GM21381 (cell line): ENCODE measurements at regions not wholly inside any gene's neighbourhood (a gene's known extent, or its start where the extent isn't known, plus 50 kb on each side); places are given as distances from the start of the nearest gene placed in this dataset.

Experiments used
- ATAC-seq: cut with Tn5 transposase; IDR thresholded peaks from one replicate; pipeline ENCODE4 v1.9.1; 2021; ENCODE audit warnings: mild to moderate bottlenecking, moderate library complexity; ENCODE audit not compliant: unreplicated experiment

DNA sequence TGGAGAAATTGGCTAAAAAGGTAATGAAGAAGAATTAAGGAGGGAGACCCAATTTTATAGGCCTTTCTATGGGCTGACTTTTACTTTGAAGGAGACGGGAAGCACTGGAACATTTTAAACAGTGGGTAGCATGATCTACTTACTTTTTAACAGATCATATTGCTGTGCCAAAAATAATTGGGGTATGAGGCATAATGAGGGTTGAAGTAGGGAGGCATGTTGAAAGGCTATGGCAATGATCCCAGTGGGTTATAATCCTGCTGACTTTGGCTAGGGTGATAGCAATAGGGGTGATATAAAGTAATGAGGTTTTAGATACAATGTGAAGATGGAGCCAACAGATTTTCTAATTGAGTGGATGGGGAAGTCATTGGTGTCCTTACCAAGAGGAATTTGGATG is 73.2 kb downstream of the GPR37 start:
- ATAC-seq, result no peak

DNA sequence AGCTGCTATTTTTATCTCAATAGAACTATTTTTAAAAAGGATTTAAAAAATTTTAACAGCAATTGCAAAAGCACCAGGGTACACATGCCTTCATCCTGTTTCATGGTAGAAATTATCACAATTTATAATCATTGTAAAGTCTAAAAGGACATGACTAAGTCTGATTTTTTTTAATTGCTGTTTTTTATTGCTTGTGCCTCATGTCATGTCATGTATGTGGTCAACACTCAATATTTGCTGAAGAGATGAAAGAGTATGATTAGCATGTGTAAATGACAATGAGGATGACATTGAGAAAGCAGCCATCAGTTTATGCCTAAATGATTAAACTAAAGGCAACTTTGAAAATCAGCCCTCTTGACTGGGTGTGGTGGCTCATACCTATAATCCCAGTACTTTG is 74.8 kb downstream of the GPR37 start:
- ATAC-seq, result no peak

DNA sequence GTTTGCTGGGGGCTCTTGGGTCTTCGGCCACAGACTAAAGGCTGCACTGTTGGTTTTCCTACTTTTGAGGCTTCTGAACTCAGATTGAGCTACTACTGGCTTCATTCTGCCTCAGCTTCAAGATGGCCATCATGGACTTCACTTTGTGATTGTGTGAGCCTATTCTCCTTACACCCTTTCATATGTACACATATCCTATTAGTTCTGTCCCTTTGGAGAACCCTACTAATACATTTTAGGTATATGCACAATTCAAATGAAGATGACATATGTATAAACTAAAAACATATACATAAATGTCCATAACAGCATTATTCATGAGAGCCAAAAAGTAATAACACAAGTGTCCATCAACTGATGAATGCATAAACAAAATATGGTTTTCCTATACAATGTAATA is 75.7 kb downstream of the GPR37 start:
- no peak for ATAC-seq

DNA sequence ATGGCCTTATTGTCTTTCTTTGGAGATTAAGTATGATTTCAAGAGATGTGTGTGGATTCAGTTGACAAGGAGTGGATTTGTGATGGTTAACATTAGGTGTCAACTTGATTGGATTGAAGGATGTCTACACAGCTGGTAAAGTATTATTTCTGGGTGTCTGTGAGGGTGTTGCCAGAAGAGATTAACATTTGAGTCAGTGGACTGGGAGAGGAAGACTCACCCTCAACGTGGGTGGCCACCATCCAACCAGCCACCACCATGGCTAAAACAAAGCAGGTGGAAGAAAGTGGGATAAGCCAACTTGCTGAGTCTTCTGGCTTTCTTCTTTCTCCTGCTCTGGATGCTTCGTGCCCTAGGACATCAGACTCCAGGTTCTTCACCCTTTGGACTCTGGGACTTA is 76.1 kb downstream of the GPR37 start:
- ATAC-seq, result no peak

DNA sequence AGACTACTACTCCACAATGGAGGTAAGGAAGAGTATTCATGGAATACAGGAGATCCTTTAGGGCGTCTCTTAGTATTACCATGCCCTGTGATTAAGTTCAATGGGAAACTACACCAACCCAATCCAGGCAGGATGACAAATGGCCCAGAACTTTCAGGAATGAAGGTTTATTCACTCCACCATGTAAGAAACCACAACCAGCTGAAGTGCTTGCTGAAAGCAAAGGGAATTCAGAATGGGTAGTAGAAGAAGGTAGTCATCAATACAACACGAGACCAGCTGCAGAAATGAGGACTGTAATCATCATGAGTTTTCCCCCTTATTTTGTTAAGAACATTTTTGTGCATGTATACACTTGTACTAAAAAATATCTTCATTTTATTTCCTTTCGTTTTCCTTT is 76.6 kb downstream of the GPR37 start:
- no peak for ATAC-seq

DNA sequence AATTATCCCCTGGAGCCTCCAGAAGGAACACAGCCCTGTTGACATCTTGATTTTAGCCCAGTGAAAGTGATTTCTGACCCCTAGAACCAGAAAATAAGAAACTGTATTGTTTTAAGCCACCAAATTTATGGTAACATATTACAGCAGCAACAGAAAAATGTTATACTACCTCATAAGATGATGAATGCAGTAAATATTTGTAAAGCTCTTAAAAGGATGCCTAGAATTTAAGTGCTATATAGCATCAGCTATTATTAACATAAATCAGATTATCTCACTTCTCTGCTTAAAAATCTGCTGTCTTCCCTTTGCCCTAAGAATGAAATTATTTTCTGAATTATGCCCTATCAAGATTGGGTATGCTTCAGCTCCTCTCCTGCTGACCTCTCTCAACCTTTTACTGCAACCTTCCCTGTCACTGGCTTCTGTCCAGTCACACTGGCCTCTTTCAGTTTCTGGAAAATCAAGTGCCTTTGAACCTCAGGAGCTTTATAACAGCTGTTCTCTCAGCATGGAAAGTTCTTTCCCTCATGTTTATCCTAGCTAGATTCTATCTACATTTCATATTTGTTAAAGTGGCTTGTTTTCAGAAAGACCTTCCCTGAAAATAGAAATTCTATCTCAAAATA is 78.9 kb downstream of the GPR37 start:
- ATAC-seq, result no peak

DNA sequence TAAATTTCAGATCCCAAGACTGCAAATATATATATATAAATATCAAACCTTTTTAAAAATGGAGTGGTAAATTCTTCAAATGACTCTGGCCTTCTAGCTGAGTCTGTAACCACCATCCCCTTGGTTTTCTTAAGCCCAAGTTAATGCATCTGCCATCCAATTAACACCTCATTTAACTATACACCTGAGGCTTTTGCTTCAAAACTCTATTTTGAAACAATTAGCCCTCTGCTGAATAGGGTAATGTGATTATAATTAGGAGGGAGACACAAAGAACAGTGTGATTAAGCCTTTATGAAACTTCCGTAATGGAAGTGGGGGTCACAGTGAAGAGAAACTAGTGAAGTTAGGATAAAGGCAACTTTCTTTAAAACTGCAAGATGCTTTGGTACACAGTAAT is 83.6 kb downstream of the GPR37 start:
- no peak for ATAC-seq

DNA sequence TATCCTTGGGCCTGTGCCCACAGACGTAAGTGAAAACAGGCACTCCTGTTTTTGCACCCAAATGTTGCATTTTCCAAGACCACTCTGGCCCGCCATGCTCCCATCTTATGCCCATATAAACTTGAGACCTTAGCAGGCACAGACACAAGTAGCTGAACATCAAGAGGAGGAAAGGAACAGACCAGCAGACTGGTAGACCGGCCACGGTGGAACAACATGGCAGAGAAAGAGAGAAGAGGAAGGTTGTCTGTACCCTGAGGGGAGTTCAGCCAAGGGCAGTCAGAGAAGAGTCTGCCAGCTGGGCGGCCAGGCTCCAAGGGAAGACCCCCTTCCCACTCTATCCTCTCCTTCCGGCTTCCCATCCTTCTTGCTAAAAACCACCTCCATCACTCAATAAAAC is 85.3 kb downstream of the GPR37 start:
- no peak for ATAC-seq

DNA sequence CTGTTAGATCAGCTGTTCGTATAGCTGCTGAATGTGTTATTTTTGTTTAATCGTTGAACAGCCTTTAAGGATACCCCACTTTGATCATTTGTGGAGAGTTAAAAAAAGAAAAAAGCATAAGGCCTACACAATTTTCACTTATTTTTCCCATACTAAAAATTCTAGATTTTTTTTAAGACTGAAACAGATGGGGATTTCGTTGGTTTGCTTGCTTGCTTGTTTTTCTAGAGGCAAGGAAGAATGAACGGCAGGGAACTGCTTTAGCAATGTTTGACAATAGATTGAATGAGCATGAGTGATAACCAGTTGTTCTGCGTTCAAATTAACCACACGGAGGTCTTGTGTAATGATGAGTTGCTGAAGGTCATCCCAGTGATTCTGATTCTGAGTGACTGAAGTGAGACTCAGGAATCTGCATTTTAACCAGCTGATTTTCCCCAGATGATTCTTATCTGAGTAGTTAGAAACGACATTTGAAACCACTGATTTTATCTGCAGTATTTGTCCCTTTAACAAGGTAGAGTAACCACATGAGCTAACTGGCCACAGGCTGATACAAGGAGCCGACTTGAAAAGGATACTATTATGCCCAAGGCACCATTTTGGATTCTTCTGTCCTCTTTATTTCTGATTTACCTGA is 85.9 kb downstream of the GPR37 start:
- no peak for ATAC-seq

DNA sequence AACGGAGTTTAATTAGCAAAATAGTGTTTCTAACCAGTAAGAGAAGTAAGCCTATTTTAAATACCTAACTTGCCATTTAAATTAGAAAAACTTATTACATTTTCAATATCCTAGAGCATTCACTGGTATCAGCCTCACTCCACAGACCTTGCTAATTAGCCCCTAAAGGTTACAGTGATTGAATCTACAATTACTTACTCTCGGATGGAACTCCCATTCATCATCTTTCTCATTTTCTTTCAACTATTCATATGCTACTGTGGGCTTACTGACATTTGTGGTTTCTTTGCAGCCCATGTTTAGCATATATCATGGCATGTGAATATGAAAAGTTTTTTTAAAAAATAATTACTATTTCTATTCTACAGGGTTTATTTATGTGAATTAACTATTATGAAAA is 86.4 kb downstream of the GPR37 start:
- no peak for ATAC-seq

DNA sequence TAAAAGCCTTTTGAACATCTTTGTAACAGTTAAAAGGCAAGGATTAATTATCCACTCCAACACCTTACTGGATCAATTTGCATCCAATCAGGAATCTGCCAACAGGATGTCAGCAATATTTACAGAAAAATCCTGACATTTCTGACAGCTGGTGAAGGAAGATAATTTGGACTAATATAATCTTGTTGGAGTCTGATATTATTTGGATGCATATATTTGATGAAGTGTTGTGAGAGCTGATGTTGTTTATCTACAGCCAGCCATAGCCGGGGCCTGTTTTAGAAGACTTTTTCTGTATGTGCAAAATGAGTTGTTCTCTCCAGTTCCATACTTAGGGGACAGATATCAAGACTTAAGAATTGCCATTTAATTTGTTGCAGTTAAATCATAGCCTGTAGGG is 91.1 kb downstream of the GPR37 start:
- no peak for ATAC-seq

DNA sequence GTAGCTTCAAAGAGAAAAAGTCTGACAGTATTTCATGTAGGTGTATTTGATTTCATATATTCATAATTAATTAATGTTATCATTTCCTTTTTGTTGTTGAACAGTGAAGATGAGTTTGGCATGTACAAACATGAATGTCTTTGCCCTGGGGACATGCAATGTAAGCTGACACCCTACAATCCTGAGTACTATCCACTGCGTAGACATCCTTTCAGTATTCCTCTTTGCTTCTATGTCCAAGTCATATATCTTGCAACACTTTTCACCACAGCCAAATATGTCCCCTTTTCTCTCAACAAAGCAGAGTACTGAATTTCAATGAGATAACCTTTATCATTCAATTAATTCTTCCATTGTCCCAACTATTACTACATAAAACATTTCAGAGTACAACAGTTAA is 93.6 kb downstream of the GPR37 start:
- no peak for ATAC-seq

DNA sequence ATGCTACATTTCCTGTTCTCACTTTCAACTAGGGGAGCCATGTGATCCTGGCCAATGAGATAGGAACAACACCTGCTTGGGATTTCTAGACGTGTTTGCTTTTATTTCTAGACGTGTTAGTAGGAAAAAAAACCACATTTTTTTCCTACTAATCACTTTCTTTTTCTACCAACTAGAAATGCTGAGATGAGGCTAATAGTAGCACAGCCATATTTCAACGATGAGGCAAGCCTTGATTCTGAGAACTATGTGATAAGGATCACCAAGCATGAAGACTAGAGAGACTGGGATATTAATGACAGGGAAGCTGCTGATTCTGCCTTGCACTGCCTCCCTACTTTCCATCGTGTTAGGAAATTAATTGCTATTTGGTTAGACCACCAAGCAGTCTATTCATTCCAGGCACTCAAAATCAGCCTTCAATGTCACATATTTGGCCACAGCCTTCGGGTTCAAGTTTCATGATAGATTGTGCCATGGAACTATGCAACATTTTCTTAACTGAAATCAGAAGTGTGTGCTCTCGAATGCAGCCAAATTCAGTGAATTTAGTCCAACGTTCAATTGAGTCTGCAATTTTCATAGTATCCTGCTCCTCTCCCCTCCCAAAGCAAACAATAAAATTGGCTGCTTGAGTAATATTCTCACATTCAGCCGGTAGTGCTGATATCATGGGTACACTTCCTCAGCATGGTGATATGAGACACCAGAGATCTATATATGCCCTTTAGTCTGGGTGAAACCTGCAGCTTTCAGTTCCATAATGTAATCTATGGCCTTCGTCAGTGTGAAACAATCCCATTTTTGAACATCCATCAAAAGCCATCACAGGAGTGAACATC is 98.1 kb downstream of the GPR37 start:
- no peak for ATAC-seq

DNA sequence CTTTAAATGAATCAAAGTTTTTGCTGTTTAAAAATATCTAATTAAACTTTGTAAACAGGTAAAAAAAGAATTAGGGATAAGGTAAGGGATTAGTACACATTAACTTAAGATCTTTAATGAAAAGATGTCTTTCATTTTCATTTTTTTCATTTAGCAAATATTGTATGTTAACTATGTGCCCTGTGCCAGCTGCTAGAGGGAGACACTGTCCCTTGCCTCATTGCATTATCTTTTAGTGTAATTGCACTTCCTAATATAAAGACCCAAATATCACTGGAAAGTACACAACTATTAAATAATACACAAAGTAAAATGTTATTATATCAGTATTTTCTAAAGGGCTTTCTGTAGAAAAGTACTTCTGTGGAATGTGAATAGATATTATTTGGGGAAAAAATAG is 102.7 kb downstream of the GPR37 start:
- no peak for ATAC-seq

DNA sequence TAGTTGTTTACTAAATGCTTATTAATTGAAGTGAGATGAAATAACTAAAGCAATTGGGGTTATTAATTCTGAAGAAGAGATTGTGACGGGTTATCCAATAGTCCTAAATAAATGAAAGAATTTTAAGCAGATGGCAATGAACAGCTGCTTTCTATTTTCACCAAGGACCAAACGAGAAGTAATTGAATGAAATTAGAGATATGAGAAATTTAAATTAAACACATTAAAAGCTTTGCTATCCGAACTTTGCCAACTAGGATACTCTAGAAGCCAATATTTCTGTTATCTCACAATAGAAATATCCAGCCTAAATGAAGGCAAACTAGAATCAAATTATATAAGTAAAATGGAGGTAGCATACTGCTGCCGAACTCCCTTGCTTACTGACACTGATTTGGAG is 103.2 kb downstream of the GPR37 start:
- ATAC-seq, result no peak

DNA sequence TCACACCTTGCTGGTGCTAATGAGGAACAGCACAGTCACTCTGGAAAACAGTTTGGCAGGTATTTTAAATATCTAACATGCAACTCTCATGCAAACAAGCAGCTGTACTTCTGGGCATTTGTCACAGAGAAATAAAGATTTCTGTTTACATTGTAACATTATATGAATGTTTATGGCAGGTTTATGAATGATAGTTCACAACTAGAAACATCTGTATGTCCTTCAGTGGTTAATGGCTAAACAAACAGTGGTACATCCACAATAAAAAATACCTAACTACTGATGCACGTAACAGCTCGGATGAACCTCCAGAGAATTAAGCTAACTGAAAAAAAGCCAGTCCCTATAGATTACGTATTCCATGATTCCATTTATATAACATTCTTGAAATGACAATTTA is 109.6 kb downstream of the GPR37 start:
- ATAC-seq, result no peak

DNA sequence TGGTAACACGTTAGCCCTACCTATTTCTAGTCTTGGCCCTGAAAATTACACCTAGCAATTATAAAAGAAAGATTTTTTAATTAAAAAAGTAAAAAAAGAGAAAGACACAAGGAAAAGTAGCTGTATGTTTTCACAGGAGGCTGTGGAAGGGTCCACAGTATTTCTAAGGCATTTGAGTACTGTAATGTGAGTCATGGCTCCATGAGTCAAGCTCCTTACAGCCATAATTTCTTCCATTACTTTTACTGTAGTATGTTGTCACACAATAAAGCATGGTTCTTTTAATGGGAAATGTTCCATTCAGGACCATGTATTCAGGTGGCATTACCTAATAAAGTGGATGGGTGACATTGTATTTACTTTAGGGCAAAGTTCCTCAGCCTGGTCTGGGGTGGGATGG is 113.4 kb downstream of the GPR37 start:
- ATAC-seq, result no peak

DNA sequence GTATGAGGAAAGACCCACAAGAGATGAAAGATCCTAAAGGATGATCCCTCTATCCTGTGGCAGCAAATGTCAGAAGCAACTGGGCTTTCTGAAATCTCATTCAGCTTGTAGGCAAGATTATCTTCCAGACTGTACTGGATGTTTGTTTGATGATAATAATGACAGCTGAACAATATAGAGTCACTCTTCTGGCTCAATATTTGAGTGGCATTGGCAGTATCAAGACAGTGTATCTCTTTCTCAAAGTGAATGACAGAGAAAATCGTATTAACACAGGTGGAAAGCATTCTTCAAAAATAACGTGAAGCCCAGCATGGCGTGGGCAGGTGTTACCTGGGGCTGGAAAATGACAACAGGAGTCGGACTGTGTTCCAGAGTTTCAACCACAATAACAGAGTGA is 114.5 kb downstream of the GPR37 start:
- ATAC-seq, result no peak

DNA sequence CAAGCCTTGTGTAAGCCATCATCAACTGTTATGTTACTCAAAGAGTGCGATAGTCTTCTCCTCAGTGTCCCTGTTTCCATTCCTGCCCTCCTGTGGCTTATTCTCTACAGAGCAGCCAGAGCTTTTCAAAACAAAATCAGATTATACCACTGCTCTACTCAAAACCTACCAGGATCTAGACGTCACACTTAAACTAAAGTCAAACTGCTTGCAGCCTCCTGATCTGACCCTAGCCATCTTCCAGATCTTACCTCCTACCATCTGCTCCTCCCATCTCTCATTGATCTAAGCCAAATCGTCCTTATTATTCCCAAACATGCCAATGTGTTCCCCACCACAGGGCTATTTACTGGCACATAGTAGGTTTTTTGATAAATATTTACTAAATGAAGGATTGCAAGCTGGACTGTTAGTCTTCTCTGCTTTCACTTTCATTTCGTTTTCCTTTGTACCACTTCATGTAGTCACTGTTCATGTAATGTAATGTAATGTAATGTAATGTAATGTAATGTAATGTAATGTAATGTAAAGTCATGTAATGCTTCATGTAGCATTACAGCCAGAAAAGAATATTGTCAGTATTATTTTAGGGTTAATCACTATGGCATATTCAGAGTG is 116.1 kb downstream of the GPR37 start:
- ATAC-seq, result no peak

DNA sequence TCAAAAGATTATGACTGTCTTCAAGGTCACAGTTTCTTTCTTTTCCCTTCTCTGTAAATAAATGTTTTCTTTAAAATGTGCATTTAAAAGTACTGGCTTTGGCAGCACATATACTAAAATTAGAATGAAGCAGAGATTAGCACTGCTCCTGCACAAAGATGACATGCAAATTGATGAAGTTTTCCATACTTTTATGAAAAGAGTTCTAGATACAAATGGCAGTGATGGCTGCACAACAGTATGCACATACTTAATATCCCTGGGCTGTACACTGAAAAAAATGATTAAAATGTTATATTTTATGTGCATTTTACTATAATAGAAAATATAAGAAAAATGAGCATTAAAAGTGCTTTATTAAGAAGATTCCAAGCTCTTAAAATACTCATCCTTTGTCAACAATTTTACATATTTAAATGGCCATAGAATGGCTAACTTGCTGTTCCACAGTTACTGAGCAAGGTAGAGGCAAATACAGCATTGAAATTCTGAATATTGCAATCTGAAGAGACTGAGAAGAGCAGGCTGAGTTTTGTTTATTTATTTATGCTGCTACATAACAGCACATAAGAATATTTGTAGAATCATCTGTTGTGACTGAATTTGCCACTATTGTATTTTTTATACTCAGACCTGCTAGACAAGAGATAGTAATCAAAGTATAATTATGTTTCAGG is 117.8 kb downstream of the GPR37 start:
- ATAC-seq, result no peak

DNA sequence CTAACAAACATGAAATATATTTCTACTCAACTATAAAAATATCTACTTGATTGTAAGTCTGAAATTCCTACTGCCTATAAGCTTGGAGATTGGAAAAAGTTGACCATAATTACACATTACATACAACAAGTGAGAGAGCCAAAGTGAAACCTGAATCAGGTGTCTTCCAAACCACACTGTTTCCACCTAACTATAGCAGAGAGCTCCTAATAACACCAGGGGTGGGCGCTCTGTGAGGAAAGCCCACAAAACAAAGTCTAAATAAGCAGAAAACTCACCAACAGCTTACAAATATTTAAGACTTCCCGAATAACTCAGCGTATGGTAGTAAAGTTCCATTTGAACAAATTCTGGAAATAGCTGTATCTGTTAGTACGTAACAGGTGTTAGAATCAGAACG is 119.9 kb downstream of the GPR37 start:
- ATAC-seq, result no peak
